ENCODE measurements at regions not wholly inside any gene's neighbourhood (a gene's known extent, or its start where the extent isn't known, plus 50 kb on each side); places are given as distances from the start of the nearest gene placed in this dataset.

- TF ChIP-seq CTCF (IDR thresholded peaks at IDR 0.05) (no peak), POLR2A (IDR thresholded peaks at IDR 0.05) (no peak)
- no peak for DNase-seq
- Histone ChIP-seq H3K4me3 (no peak overlapping the region), H3K4me1 (peaks cover 0 to 12% (median 0%) of the 10 kb centered on the region in 12 donors), H3K36me3 (no peaks in the 10 kb centered on the region), H3K27ac (no peak overlapping the region), H3K27me3 (no peaks in the 10 kb centered on the region), H3K9me3 (no peaks in the 10 kb centered on the region)
- intact Hi-C loops (cut with DNase I) = no loop called here
- 87 to 97% (median 95%) methylated on average over 1 of the region's 1 CpG for WGBS, 4 donors
- no peak for ATAC-seq
Observed at GRCh38 chr1:203420263-203420662, 55.3 kb upstream of the PRELP start.

GRCh38 chr1:203421246-203421645, 54.4 kb upstream of the PRELP start:
- Histone ChIP-seq H3K36me3 (no peaks in the 10 kb centered on the region), H3K27me3 (no peaks in the 10 kb centered on the region), H3K27ac (no peak overlapping the region), H3K9me3 (no peaks in the 10 kb centered on the region), H3K4me3 (no peak overlapping the region), H3K4me1 (peaks cover 0 to 22% (median 0%) of the 10 kb centered on the region in 12 donors)
- DNase-seq = no peak
- TF ChIP-seq POLR2A (IDR thresholded peaks at IDR 0.05) (no peak), CTCF (IDR thresholded peaks at IDR 0.05) (no peak)
- intact Hi-C loops (cut with DNase I) = no loop called here
- no peak for ATAC-seq

GRCh38 chr1:203422116-203422515, 53.5 kb upstream of the PRELP start:
- no peaks in the 10 kb centered on the region for H3K27me3 ChIP-seq
- intact Hi-C loops (cut with DNase I) = no loop called here
- no peak overlapping the region for H3K4me3 ChIP-seq
- TF ChIP-seq POLR2A (IDR thresholded peaks at IDR 0.05) (no peak), CTCF (IDR thresholded peaks at IDR 0.05) (no peak)
- WGBS, 4 donors = 93 to 99% (median 95%) methylated on average over 6 of the region's 6 CpGs
- H3K9me3 ChIP-seq = no peaks in the 10 kb centered on the region
- H3K27ac ChIP-seq = no peak overlapping the region
- no peak for DNase-seq
- ATAC-seq = no peak
- H3K4me1 ChIP-seq = peaks cover 0 to 22% (median 0%) of the 10 kb centered on the region in 12 donors
- no peaks in the 10 kb centered on the region for H3K36me3 ChIP-seq

GRCh38 chr1:203422656-203423055, 53.0 kb upstream of the PRELP start:
- Histone ChIP-seq H3K9me3 (no peaks in the 10 kb centered on the region), H3K4me3 (no peak overlapping the region), H3K36me3 (no peaks in the 10 kb centered on the region), H3K4me1 (peaks cover 0 to 22% (median 0%) of the 10 kb centered on the region in 12 donors), H3K27ac (no peak overlapping the region), H3K27me3 (no peaks in the 10 kb centered on the region)
- ATAC-seq = no peak
- intact Hi-C loops (cut with DNase I) = no loop called here
- no peak for DNase-seq
- WGBS, 4 donors = 92 to 99% (median 94%) methylated on average over 2 of the region's 2 CpGs
- TF ChIP-seq POLR2A (IDR thresholded peaks at IDR 0.05) (no peak), CTCF (IDR thresholded peaks at IDR 0.05) (no peak)
